GM06990 (cell line): ENCODE measurements at regions not wholly inside any gene's neighbourhood (a gene's known extent, or its start where the extent isn't known, plus 50 kb on each side); places are given as distances from the start of the nearest gene placed in this dataset.

Source experiments
- DNase-seq: peaks from one replicate; pipeline ENCODE4 v3.0.0-alpha.2; 2011; ENCODE audit not compliant: insufficient read length; ENCODE audit errors: extremely low read depth
- H3K27me3 ChIP-seq: replicated peaks from 2 replicates; pipeline ENCODE4 v1.6.0; 2011; ENCODE audit warnings: low read length; ENCODE audit not compliant: control insufficient read depth, insufficient read depth
- H3K36me3 ChIP-seq: 2 replicates; pipeline ENCODE4 v1.5.1; 2011; ENCODE audit warnings: low read length; ENCODE audit not compliant: control insufficient read depth, insufficient read depth
- H3K4me3 ChIP-seq: replicated peaks from 2 replicates; pipeline ENCODE4 v1.5.1; 2011; ENCODE audit warnings: low read depth, mild to moderate bottlenecking, control low read depth, low read length
- CTCF ChIP-seq: IDR thresholded peaks from 2 replicates; pipeline ENCODE4 v1.5.1; 2011; ENCODE audit warnings: low read length, control low read depth, mild to moderate bottlenecking, inconsistent platforms; ENCODE audit not compliant: insufficient read depth, poor library complexity, severe bottlenecking

GRCh38 chr1:60936163-60936562 is 146.2 kb upstream of the NFIA start:
- no peak for DNase-seq
- Histone ChIP-seq H3K36me3 (no peaks in the 10 kb centered on the region), H3K27me3 (no peaks in the 10 kb centered on the region), H3K4me3 (no peak overlapping the region)
- TF ChIP-seq CTCF = no peak

- Histone ChIP-seq H3K27me3 (no peaks in the 10 kb centered on the region), H3K4me3 (no peak overlapping the region), H3K36me3 (no peaks in the 10 kb centered on the region)
- no peak for TF ChIP-seq CTCF
- no peak for DNase-seq
Observed at GRCh38 chr1:60935599-60936110, 146.7 kb upstream of the NFIA start.

- Histone ChIP-seq H3K36me3 (no peaks in the 10 kb centered on the region), H3K27me3 (no peaks in the 10 kb centered on the region), H3K4me3 (no peak overlapping the region)
- no peak for TF ChIP-seq CTCF
- DNase-seq = no peak
Observed at GRCh38 chr1:60930130-60930529, 152.2 kb upstream of the NFIA start.

GRCh38 chr1:60924964-60925798 is 157.2 kb upstream of the NFIA start:
- H3K4me3 ChIP-seq = no peak overlapping the region
- H3K36me3 ChIP-seq = no peaks in the 10 kb centered on the region
- no peaks in the 10 kb centered on the region for H3K27me3 ChIP-seq
- TF ChIP-seq CTCF = no peak
- no peak for DNase-seq

- no peaks in the 10 kb centered on the region for H3K36me3 ChIP-seq
- no peak for DNase-seq
- no peak overlapping the region for H3K4me3 ChIP-seq
- no peaks in the 10 kb centered on the region for H3K27me3 ChIP-seq
- no peak for TF ChIP-seq CTCF
Observed at GRCh38 chr1:60924165-60924564, 158.2 kb upstream of the NFIA start.
